ENCODE measurements at regions not wholly inside any gene's neighbourhood (a gene's known extent, or its start where the extent isn't known, plus 50 kb on each side); places are given as distances from the start of the nearest gene placed in this dataset.

DNA sequence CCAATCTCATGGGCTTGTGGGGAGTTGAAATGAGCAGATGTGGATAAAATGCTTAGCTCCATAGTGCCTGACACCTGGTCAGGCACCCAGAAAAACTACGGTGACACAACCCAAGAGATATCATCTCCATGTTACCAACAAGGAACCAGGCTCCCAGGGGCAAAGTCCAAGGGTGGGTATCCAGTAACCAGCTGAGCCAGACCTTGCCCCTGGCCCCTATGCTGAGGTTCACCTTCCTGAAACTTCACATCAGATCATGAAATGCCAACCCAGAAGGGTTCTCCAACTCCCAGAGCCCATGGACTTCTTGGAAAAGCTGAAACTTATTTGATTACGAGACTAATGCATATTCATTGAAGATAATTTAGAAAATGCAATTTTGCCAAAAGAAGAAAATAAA, 141.8 kb upstream of the KCNG1 start:
- no peak for DNase-seq (ENCODE audit: low read depth in 2 of 2)
- H3K4me3 ChIP-seq (replicated peaks in 1 of 2; ENCODE audit: low read depth in 2 of 2, low read length in 2 of 2): no peak overlapping the region
- TF ChIP-seq, protein P1, sequence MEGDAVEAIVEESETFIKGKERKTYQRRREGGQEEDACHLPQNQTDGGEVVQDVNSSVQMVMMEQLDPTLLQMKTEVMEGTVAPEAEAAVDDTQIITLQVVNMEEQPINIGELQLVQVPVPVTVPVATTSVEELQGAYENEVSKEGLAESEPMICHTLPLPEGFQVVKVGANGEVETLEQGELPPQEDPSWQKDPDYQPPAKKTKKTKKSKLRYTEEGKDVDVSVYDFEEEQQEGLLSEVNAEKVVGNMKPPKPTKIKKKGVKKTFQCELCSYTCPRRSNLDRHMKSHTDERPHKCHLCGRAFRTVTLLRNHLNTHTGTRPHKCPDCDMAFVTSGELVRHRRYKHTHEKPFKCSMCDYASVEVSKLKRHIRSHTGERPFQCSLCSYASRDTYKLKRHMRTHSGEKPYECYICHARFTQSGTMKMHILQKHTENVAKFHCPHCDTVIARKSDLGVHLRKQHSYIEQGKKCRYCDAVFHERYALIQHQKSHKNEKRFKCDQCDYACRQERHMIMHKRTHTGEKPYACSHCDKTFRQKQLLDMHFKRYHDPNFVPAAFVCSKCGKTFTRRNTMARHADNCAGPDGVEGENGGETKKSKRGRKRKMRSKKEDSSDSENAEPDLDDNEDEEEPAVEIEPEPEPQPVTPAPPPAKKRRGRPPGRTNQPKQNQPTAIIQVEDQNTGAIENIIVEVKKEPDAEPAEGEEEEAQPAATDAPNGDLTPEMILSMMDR (IDR thresholded peaks at IDR 0.05; ENCODE audit: low read depth, low read length): no peak

DNA sequence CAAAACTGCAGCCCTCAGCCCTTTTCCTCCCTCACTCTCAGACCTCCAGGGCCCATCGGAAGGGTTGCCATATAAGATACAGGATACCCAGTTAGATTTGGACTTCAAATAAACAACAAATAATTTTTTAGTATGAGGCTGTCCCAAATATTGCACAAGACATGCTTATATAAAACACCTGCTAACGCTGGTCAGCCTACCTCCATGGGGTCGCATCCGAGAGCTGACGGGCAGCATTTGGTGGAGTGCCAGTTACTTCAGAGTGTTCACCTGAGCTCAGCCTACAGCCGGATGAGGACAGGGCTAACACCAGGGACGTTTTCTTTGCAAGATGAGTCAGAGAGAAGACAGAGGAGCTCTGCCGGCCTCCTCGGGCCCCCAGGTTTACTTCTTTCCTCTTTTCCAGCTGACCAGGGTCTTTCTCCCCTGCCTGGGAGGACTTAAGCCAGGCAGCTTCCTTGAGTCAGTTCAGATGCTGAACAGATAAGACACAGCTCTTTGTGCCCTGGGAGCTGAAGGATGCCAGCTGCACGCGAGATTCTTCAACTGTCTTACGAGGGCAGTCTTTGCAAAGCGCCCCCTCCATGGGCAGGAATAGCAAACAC, 141.2 kb upstream of the KCNG1 start:
- H3K4me3 ChIP-seq (replicated peaks in 1 of 2; ENCODE audit: low read depth in 2 of 2, low read length in 2 of 2): no peak overlapping the region
- TF ChIP-seq, protein P1 (IDR thresholded peaks at IDR 0.05; ENCODE audit: low read depth, low read length): no peak
- DNase-seq (ENCODE audit: low read depth in 2 of 2): no peak

DNA sequence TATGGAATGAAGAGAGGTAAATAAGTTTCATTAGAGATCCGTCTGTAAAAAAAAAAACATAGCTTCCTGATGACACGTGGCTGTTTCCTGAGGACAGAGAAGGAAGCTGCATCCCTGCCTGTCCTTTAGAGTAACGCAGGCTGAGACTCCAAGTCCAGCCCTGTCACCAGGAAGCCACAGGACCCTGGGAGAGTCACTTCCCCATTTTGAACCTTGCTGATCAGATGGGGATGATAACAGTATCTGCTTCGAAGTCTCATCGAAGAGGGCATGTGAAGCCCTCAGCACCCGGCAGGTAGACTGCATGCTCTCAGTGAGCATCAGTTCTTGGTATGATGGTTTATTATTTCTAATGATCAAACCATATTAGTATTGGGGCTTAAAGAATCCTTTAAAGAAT, 139.1 kb upstream of the KCNG1 start:
- TF ChIP-seq, protein P1 (IDR thresholded peaks at IDR 0.05; ENCODE audit: low read depth, low read length): no peak
- DNase-seq (ENCODE audit: low read depth in 2 of 2): no peak
- H3K4me3 ChIP-seq (replicated peaks in 1 of 2; ENCODE audit: low read depth in 2 of 2, low read length in 2 of 2): no peak overlapping the region

DNA sequence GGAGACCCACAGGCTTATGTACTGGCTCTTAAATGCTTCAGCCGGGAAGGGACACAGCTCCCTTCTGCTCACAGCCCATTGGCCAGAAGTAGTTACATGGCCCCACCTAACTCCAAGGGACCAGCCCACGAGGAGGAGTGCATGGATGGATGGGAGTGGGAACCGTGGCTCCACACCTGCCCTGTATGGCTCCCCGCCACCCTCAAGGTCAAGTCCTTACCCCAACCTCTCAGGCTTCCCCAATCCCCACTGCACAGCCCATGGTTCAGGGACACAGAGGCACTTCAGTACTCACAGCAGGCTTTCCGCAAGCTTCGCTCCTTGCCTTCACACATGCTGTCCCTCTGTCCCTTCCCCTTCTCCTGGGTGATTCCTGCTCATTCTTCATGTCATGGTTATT, 137.9 kb upstream of the KCNG1 start:
- no peak overlapping the region for H3K4me3 ChIP-seq (replicated peaks in 1 of 2; ENCODE audit: low read depth in 2 of 2, low read length in 2 of 2)
- TF ChIP-seq, protein P1 (IDR thresholded peaks at IDR 0.05; ENCODE audit: low read depth, low read length): no peak
- no peak for DNase-seq (ENCODE audit: low read depth in 2 of 2)

DNA sequence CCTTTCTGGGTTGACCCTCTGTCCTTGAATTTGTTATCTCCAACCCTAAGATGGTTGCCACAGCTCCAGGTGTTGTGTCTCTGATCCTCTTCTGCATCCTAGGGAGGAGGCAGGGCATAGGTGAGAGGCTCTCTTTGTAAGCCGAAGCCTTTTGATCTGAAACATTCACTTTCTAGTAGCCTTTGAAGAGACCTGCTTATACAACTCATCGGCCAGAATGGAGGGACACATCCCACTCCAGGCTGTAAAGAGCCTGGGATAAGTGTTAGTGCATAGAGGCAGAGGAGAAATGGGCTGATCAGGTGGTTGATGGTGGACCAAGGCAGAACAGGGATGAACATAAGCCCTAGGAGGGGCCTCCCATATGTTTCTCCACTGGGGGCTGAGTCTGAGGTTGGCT, 137.1 kb upstream of the KCNG1 start:
- TF ChIP-seq, protein P1 (IDR thresholded peaks at IDR 0.05; ENCODE audit: low read depth, low read length): no peak
- no peak overlapping the region for H3K4me3 ChIP-seq (replicated peaks in 1 of 2; ENCODE audit: low read depth in 2 of 2, low read length in 2 of 2)

DNA sequence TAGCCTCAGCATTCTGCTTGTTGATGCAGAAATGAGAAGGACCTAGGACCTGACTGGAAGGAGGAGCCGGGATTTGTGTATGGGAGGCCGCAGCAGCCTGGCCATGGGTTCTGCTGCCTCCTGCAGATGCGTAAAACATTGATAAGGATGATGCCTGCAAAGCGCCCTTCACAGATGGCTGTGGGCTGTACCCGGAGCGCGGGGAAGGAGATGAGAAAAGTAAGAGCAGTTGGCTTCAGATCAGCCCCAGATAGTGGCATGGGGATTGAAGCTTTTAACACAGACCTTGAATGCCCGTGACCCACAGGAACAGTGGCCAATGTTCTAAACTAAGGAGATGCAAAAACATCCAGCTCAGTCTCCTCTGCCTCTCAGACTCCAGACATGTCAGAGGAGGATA, 136.4 kb upstream of the KCNG1 start:
- no peak for DNase-seq (ENCODE audit: low read depth in 2 of 2)
- TF ChIP-seq, protein P1 (IDR thresholded peaks at IDR 0.05; ENCODE audit: low read depth, low read length): no peak
- H3K4me3 ChIP-seq (replicated peaks in 1 of 2; ENCODE audit: low read depth in 2 of 2, low read length in 2 of 2): no peak overlapping the region

More for the DNA sequence above, 137.1 kb upstream of the KCNG1 start:
- no peak for DNase-seq (ENCODE audit: low read depth in 2 of 2)

DNA sequence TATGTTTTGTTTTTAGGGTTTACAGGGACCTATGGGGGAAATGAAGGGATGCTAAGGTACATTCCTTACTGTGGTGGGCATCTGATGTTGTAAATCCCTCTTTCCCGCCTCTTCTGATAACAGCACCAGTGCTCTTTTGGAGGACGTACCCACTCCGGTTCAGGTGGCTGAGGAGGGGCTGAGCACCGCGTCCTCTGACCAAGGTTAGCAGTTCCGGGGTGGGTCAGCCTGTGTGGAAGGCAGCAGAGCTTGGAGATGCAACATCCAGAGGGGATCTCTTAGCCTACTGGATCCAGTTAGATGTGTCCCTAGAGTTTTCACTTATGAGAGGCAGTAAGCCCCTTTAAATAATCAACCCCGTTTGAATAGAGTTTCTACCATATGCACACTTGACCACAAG, 135.3 kb upstream of the KCNG1 start:
- TF ChIP-seq, protein P1 (IDR thresholded peaks at IDR 0.05; ENCODE audit: low read depth, low read length): no peak
- H3K4me3 ChIP-seq (replicated peaks in 1 of 2; ENCODE audit: low read depth in 2 of 2, low read length in 2 of 2): no peak overlapping the region
- no peak for DNase-seq (ENCODE audit: low read depth in 2 of 2)

All from cardiac fibroblast (primary cell).